SK-N-SH (cell line): ENCODE measurements at regions not wholly inside any gene's neighbourhood (a gene's known extent, or its start where the extent isn't known, plus 50 kb on each side); places are given as distances from the start of the nearest gene placed in this dataset.

Source experiments
- CTCF ChIA-PET: fragments of 300-600, 350-600 bp; formaldehyde crosslinking; extraction: SDS; loops from one replicate; lab custom pipeline; 2021; lab: Yijun Ruan, JAX
- POLR2A ChIA-PET: fragments of 350-600 bp; sonication (Branson Sonifier 250); formaldehyde crosslinking; extraction: SDS; loops from one replicate; lab custom pipeline; 2020; ENCODE audit warnings: antibody characterized with exemption, inconsistent platforms; lab: Yijun Ruan, JAX
- DNase-seq: peaks from one replicate; pipeline ENCODE4 v3.0.0; 2012
- H2AFZ ChIP-seq: fragments of 200-600 bp; sonication (generic); 2 replicates; pipeline ENCODE4 v1.8.1; 2016; ENCODE audit warnings: antibody characterized with exemption, mild to moderate bottlenecking, low read depth
- H3F3A ChIP-seq: fragments of 200-600 bp; sonication (generic); replicated peaks from 2 replicates; pipeline ENCODE3; 2016; ENCODE audit warnings: antibody characterized with exemption, mild to moderate bottlenecking; ENCODE audit not compliant: insufficient read depth
- H3K27ac ChIP-seq, 2 experiments: fragments of 200-500 bp in 1 of 2; fragments of 200-600 bp in 1 of 2; sonication (Bioruptor generic) in 1 of 2; sonication (generic), shearing (Covaris generic) in 1 of 2; 2 replicates each; pipeline versions ENCODE4 v1.5.1 to v1.6.1; 2014 to 2016; ENCODE audit warnings: low read depth in 2 of 2, inconsistent platforms in 1 of 2, low read length in 1 of 2, mild to moderate bottlenecking in 1 of 2, mixed read lengths in 1 of 2
- H3K27me3 ChIP-seq: fragments of 200-600 bp; sonication (generic), shearing (Covaris generic); 2 replicates; pipeline ENCODE4 v1.6.1; 2016; ENCODE audit warnings: mixed run types; ENCODE audit not compliant: insufficient read depth
- H3K36me3 ChIP-seq, 2 experiments: fragments of 200-500 bp in 1 of 2; fragments of 200-600 bp in 1 of 2; sonication (Bioruptor generic) in 1 of 2; sonication (generic) in 1 of 2; replicated peaks in 1 of 2; 2 replicates each; pipeline versions ENCODE3 to v1.5.1; 2014 to 2016; ENCODE audit warnings: low read length in 1 of 2, mild to moderate bottlenecking in 1 of 2; ENCODE audit not compliant: insufficient read depth in 2 of 2, control insufficient read depth in 1 of 2
- H3K4me1 ChIP-seq, 2 experiments: fragments of 200-500 bp in 1 of 2; fragments of 200-600 bp in 1 of 2; sonication (Bioruptor generic) in 1 of 2; sonication (generic), shearing (Covaris generic) in 1 of 2; 2 replicates each; pipeline versions ENCODE4 v1.5.1 to v1.6.1; 2014 to 2016; ENCODE audit warnings: low read depth in 1 of 2, low read length in 1 of 2, mixed run types in 1 of 2; ENCODE audit not compliant: insufficient read depth in 2 of 2, control insufficient read depth in 1 of 2
- H3K4me2 ChIP-seq: fragments of 200-600 bp; sonication (generic), shearing (Covaris generic); 2 replicates; pipeline ENCODE4 v1.6.1; 2017; ENCODE audit warnings: mixed run types
- H3K4me3 ChIP-seq, 2 experiments: fragments of 200-500 bp in 1 of 2; fragments of 200-600 bp in 1 of 2; sonication (Bioruptor generic) in 1 of 2; sonication (generic), shearing (Covaris generic) in 1 of 2; 2 replicates each; pipeline versions ENCODE4 v1.5.1 to v1.8.1; 2014 to 2016; ENCODE audit warnings: low read depth in 2 of 2, inconsistent platforms in 1 of 2, low read length in 1 of 2, mild to moderate bottlenecking in 1 of 2, mixed read lengths in 1 of 2, moderate library complexity in 1 of 2
- H3K79me2 ChIP-seq: fragments of 200-600 bp; sonication (generic); 2 replicates; pipeline ENCODE4 v1.8.1; 2017; ENCODE audit warnings: mild to moderate bottlenecking; ENCODE audit not compliant: insufficient read depth
- H3K9ac ChIP-seq: fragments of 200-600 bp; sonication (generic); 2 replicates; pipeline ENCODE4 v1.6.1; 2017; ENCODE audit warnings: mixed run types
- H3K9me2 ChIP-seq: fragments of 200-600 bp; sonication (generic); 2 replicates; pipeline ENCODE4 v1.6.1; 2017; ENCODE audit warnings: mixed run types
- H3K9me3 ChIP-seq: fragments of 200-600 bp; sonication (generic); 2 replicates; pipeline ENCODE4 v1.6.1; 2017; ENCODE audit warnings: mixed run types, mild to moderate bottlenecking, moderate library complexity
- H4K20me1 ChIP-seq: fragments of 200-600 bp; sonication (generic); 2 replicates; pipeline ENCODE4 v1.6.1; 2017; ENCODE audit warnings: mild to moderate bottlenecking, mixed run types; ENCODE audit not compliant: insufficient read depth
- CTCF ChIP-seq: fragments of 200-600 bp; sonication (generic); IDR thresholded peaks from 2 replicates; pipeline ENCODE4 v1.6.1; 2017; ENCODE audit warnings: antibody characterized with exemption, mild to moderate bottlenecking, moderate library complexity
- EP300 ChIP-seq, 2 experiments: IDR thresholded peaks; 2 replicates each; pipeline versions ENCODE4 v1.4.0 to v1.6.1; 2012; ENCODE audit warnings: borderline replicate concordance in 1 of 2, low read depth in 1 of 2, low read length in 1 of 2
- EZH2phosphoT487 ChIP-seq: fragments of 200-600 bp; sonication (generic); IDR thresholded peaks from 2 replicates; pipeline ENCODE4 v1.6.1; 2017; ENCODE audit warnings: low read depth, mixed run types, mild to moderate bottlenecking, antibody characterized with exemption, moderate library complexity, borderline replicate concordance
- FOXM1 ChIP-seq: IDR thresholded peaks from 2 replicates; pipeline ENCODE4 v1.4.0; 2012; ENCODE audit warnings: low read depth, mild to moderate bottlenecking
- GATA2 ChIP-seq: sonication (generic); formaldehyde crosslinking; IDR thresholded peaks from 2 replicates; pipeline ENCODE4 v1.5.0; 2020; ENCODE audit warnings: mild to moderate bottlenecking, missing genetic modification reagents
- IRF3 ChIP-seq: fragments of 150-350 bp; IDR thresholded peaks from 2 replicates; pipeline ENCODE4 v1.6.1; 2016; ENCODE audit warnings: mild to moderate bottlenecking, low read depth, low read length
- JUND ChIP-seq: IDR thresholded peaks from 2 replicates; pipeline ENCODE4 v1.4.0; 2012
- MXI1 ChIP-seq: IDR thresholded peaks from 2 replicates; pipeline ENCODE4 v1.6.1; 2012; ENCODE audit warnings: mild to moderate bottlenecking, low read depth, low read length, improper control_type of control experiment
- PBX3 ChIP-seq: IDR thresholded peaks from 2 replicates; pipeline ENCODE4; 2012
- POLR2AphosphoS5 ChIP-seq: IDR thresholded peaks from 2 replicates; pipeline ENCODE4 v1.6.1; 2012; ENCODE audit warnings: low read depth, low read length
- RAD21 ChIP-seq: IDR thresholded peaks from 2 replicates; pipeline ENCODE4 v1.6.1; 2012; ENCODE audit warnings: mild to moderate bottlenecking, low read length
- RCOR1 ChIP-seq: fragments of 150-350 bp; IDR thresholded peaks from 2 replicates; pipeline ENCODE4 v1.6.1; 2017; ENCODE audit warnings: antibody characterized with exemption, low read length
- REST ChIP-seq: IDR thresholded peaks from 2 replicates; pipeline ENCODE4 v1.6.1; 2012; ENCODE audit warnings: mild to moderate bottlenecking, low read depth, low read length, moderate library complexity
- RFX5 ChIP-seq: IDR thresholded peaks from 2 replicates; pipeline ENCODE4 v1.6.1; 2012; ENCODE audit warnings: mild to moderate bottlenecking, improper control_type of control experiment, low read length
- TCF12 ChIP-seq: IDR thresholded peaks from 2 replicates; pipeline ENCODE4 v1.4.0; 2012
- USF2 ChIP-seq: fragments of 150-350 bp; IDR thresholded peaks from 2 replicates; pipeline ENCODE4 v1.6.1; 2017; ENCODE audit warnings: antibody characterized with exemption, low read length, low read depth, borderline replicate concordance
- YY1 ChIP-seq: IDR thresholded peaks from 2 replicates; pipeline ENCODE4 v1.4.0; 2012; ENCODE audit warnings: low read depth, mild to moderate bottlenecking
- WGBS: methylation state at CpG from one replicate; pipeline ENCODE4 v1.1.6; 2017; ENCODE audit warnings: low lambda C conversion rate; 5-methylcytosine and 5-hydroxymethylcytosine counted together

- no peak overlapping the region for H3K4me3 ChIP-seq
- H3K27ac ChIP-seq, result no peak overlapping the region
- CTCF ChIA-PET, result no interaction called here
- no peaks in the 10 kb centered on the region for H3K4me1 ChIP-seq
- no peaks in the 10 kb centered on the region for H3K9me2 ChIP-seq
- no peaks in the 10 kb centered on the region for H4K20me1 ChIP-seq
- no peak overlapping the region for H2AFZ ChIP-seq
- no peak overlapping the region for H3K9ac ChIP-seq
- no peak overlapping the region for H3K4me2 ChIP-seq
- POLR2A ChIA-PET, result no interaction called here
- DNase-seq, result no peak
- H3F3A ChIP-seq, result no peaks in the 10 kb centered on the region
- TF ChIP-seq MXI1 (no peak), TCF12 (no peak), RAD21 (no peak), PBX3 (no peak)
- no peaks in the 10 kb centered on the region for H3K9me3 ChIP-seq
- H3K27me3 ChIP-seq, result no peaks in the 10 kb centered on the region
- WGBS, result 45% methylated on average over 3 of the region's 3 CpGs
- H3K79me2 ChIP-seq, result no peaks in the 10 kb centered on the region
- H3K36me3 ChIP-seq, result no peaks in the 10 kb centered on the region
These were observed 417.7 kb downstream of the ZWINT start for GRCh38 chr10:55943403-55943802.

GRCh38 chr10:55929291-55929690 lies 431.8 kb downstream of the ZWINT start:
- no peaks in the 10 kb centered on the region for H4K20me1 ChIP-seq
- no peak overlapping the region for H2AFZ ChIP-seq
- H3K36me3 ChIP-seq, result no peaks in the 10 kb centered on the region
- no peaks in the 10 kb centered on the region for H3K27me3 ChIP-seq
- 9% methylated on average over 1 of the region's 1 CpG for WGBS
- ChIA-PET CTCF (no interaction called here), POLR2A (no interaction called here)
- DNase-seq, result no peak
- H3K27ac ChIP-seq, result no peak overlapping the region
- H3K9ac ChIP-seq, result no peak overlapping the region
- H3K9me3 ChIP-seq, result no peaks in the 10 kb centered on the region
- H3F3A ChIP-seq, result no peaks in the 10 kb centered on the region
- no peaks in the 10 kb centered on the region for H3K9me2 ChIP-seq
- no peak for TF ChIP-seq EP300 (IDR thresholded peaks at IDR 0.05; ENCODE audit: borderline replicate concordance in 1 of 2, low read depth in 1 of 2, low read length in 1 of 2)
- no peak for TF ChIP-seq TCF12
- TF ChIP-seq IRF3, result no peak
- TF ChIP-seq USF2, result no peak
- no peak for TF ChIP-seq RCOR1
- no peak for TF ChIP-seq YY1
- no peak for TF ChIP-seq REST
- no peak for TF ChIP-seq RFX5
- TF ChIP-seq FOXM1, result no peak
- no peak for TF ChIP-seq GATA2 (CRISPR knock-in tag)
- no peak for TF ChIP-seq JUND
- no peak for TF ChIP-seq RAD21
- no peak for TF ChIP-seq CTCF
- no peak for TF ChIP-seq EZH2phosphoT487
- no peak for TF ChIP-seq MXI1
- no peak for TF ChIP-seq POLR2AphosphoS5
- H3K4me2 ChIP-seq, result no peak overlapping the region
- H3K4me3 ChIP-seq, result no peak overlapping the region
- no peaks in the 10 kb centered on the region for H3K79me2 ChIP-seq
- H3K4me1 ChIP-seq, result no peaks in the 10 kb centered on the region
